Cardiac fibroblast (primary cell): ENCODE measurements at regions not wholly inside any gene's neighbourhood (a gene's known extent, or its start where the extent isn't known, plus 50 kb on each side); places are given as distances from the start of the nearest gene placed in this dataset.

ENCODE experiments used
- DNase-seq, 2 donors: peaks; one replicate each; pipeline versions ENCODE4 v3.0.0 to v3.0.0-alpha.2; 2010; ENCODE audit warnings: low read depth in 2 of 2
- H3K4me3 ChIP-seq, 2 donors: replicated peaks in 1 of 2; 1 replicate in 1 of 2; 2 replicates in 1 of 2; pipeline ENCODE4 v1.5.1; 2011; ENCODE audit warnings: low read depth in 2 of 2, low read length in 2 of 2, mild to moderate bottlenecking in 2 of 2, moderate library complexity in 1 of 2
- TF ChIP-seq, protein P1 (sequence below): IDR thresholded peaks from one replicate; pipeline ENCODE4 v1.5.1; 2011; ENCODE audit warnings: low read depth, mild to moderate bottlenecking, low read length, inconsistent platforms

DNA sequence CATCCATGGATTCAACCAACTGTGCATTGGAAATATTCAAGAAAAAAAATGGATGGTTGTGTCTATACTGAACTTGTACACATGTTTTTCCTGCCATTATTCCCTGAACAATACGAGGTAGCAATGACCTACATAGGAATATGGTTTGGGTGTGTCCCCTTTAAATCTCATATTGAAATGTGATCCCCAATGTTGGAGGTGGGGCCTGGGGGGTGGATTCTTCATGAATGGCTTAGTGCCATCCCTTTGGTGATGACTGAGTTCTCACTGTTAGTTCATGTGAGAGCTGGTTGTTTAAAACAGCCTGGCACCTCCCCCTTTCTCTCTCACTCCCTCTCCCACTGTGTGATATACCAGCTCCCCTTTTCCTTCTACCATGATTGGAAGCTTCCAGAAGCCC, 139.8 kb upstream of the BACH2 start:
- TF ChIP-seq, protein P1, sequence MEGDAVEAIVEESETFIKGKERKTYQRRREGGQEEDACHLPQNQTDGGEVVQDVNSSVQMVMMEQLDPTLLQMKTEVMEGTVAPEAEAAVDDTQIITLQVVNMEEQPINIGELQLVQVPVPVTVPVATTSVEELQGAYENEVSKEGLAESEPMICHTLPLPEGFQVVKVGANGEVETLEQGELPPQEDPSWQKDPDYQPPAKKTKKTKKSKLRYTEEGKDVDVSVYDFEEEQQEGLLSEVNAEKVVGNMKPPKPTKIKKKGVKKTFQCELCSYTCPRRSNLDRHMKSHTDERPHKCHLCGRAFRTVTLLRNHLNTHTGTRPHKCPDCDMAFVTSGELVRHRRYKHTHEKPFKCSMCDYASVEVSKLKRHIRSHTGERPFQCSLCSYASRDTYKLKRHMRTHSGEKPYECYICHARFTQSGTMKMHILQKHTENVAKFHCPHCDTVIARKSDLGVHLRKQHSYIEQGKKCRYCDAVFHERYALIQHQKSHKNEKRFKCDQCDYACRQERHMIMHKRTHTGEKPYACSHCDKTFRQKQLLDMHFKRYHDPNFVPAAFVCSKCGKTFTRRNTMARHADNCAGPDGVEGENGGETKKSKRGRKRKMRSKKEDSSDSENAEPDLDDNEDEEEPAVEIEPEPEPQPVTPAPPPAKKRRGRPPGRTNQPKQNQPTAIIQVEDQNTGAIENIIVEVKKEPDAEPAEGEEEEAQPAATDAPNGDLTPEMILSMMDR = no peak
- no peak overlapping the region for H3K4me3 ChIP-seq
- DNase-seq = no peak

DNA sequence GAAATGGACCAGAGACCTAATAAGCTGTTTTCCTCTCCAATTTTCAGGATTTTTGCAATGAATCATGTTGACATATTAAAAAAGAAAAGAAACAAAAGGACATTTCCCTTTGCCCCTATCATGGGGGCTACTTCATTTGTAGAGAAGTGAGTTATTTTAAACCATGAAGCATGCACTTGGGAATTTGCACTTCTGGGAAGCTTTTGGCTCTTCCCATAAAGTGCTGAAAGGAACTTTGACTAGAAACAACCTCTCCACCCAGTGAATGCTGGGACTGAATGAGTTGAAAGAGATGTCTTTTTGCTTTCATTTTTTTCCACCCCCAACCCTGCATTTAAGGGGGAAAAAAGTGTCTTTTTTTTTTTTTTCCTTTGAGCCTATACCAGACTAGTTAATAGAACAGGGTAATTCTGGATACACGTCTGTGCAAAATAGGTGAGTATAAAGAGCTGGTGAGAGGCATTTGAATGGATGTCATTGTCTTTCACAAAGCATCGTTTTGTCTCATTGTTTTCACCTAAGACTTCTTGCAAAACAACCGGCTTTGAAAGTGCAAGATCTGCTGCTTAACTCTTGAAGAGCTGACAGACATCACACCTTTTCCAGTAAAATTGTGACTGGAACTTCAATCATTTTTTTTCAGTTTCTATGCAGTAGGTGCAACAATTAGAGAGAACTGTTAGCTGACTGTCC, 138.7 kb upstream of the BACH2 start:
- TF ChIP-seq, protein P1 = no peak
- H3K4me3 ChIP-seq = no peak overlapping the region
- DNase-seq = no peak

DNA sequence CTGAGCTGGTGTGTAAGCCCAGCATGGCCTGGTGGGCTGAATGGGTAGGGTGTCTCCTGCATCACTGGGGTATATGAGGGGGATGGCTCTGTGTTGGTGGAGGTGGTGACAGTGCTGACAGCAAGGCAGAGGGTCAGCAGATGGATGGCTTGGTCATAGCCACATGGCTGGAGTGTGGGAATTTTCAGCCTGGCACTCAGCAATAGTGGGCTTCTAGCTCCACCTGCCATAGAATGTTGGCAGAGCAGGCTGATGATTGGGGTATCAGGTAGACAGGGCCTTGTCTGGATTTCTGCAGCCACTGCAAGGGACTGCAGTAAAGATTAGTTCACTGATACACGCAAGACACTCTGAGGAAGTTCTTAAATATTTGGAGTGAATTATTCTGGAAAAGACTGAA, 137.5 kb upstream of the BACH2 start:
- H3K4me3 ChIP-seq = no peak overlapping the region
- TF ChIP-seq, protein P1 = no peak
- DNase-seq = no peak

DNA sequence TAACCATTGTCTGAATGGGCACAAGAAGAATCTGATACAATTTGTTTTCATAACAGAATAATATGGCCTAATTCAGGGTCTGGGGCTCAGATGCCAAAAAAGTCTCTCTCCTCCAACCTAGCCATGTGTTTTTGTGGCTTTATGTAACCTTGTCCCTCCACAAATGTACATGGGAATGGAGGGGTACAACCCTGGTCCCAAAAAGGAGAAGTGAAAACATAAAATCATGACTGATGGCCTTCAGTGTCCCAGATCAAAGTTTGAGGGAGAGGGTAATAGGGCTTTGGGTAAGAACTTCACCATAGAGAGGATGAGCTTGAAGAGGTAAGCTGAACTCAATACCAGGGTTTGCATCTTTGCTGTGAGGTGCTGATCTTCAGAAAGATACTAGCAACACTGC, 136.3 kb upstream of the BACH2 start:
- TF ChIP-seq, protein P1 = no peak

DNA sequence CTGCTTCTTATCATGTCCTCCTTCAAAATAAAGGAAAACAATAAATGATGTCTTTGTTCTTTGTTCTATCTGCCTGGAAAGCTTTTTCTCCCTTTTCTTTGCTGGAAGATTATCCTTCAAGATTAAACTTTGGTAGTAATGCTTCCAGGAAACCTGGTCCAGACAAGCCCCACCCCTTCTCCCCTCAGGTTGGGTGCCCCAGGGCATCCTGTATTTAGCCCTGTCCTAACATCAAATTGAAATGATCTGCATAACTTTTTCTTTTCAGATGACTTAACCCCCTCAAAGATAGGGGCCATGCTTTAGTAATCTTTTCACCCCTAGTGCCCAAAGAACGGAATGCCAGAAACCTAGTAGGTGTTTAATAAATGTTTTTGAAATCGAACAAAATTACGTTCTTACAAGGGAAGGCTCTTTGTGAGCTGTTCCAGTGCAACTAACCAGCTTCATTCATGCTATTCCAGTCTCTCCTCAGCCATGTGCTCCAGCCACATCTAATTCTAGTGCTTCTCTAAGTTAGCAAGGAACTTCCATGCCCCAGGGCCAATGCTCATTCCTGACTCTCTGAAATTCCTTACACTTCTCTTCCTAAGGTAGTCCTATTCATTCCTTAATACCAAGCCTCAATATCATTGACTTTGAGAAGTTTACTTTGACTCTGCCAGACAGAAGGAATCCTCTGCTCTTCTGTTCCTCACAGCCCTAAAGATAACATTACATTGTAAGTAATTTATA, 135.6 kb upstream of the BACH2 start:
- DNase-seq = no peak
- TF ChIP-seq, protein P1 = no peak
- no peak overlapping the region for H3K4me3 ChIP-seq

More for the DNA sequence above, 136.3 kb upstream of the BACH2 start:
- no peak overlapping the region for H3K4me3 ChIP-seq
- no peak for DNase-seq

DNA sequence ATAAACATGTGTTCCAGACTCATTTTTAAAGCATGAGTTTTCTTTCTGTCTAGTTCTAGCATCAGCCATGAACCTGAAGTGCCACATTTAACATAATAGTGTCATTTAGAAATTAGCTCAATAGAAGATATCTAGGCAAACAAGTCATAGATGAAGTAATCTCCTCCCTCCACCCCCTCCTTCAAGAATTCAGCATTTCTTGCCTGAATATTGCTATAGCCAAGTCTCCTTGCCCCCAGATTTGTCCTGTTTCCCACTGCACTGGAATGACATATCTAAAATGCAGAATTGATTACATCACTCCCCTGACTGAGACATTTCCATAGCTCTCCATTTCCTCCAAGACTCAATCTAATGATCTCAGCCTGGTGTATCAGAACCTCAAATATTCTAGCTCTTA, 134.9 kb upstream of the BACH2 start:
- no peak for DNase-seq
- TF ChIP-seq, protein P1 = no peak
- H3K4me3 ChIP-seq = no peak overlapping the region
